IMR-90 (cell line): ENCODE measurements at regions not wholly inside any gene's neighbourhood (a gene's known extent, or its start where the extent isn't known, plus 50 kb on each side); places are given as distances from the start of the nearest gene placed in this dataset.

Source experiments
- ATAC-seq: fragments of 200-7000 bp; cut with Tn5 transposase; 2 replicates; pipeline ENCODE4 v1.9.1; 2020; ENCODE audit warnings: low read depth, mild to moderate bottlenecking, moderate library complexity
- BruUV-seq: library from RNA; stranded (reverse); fragments of 400-500 nt; replicated peaks from 2 replicates; lab custom pipeline; 2021; lab: Mats Ljungman, UMichigan
- CTCF ChIA-PET: fragments of 300-600 bp; formaldehyde crosslinking; extraction: SDS; loops from one replicate; lab custom pipeline; 2021; ENCODE audit warnings: antibody characterized with exemption; lab: Yijun Ruan, JAX
- POLR2A ChIA-PET: fragments of 300-600 bp; sonication (Branson Sonifier 250); formaldehyde crosslinking; loops from one replicate; lab custom pipeline; 2022; ENCODE audit warnings: antibody characterized with exemption; ENCODE audit not compliant: unreplicated experiment; lab: Charles Lee
- DNase-seq: peaks from one replicate; pipeline ENCODE4 v3.0.0; 2013
- H2AFZ ChIP-seq: replicated peaks from 2 replicates; pipeline ENCODE3; 2013; ENCODE audit warnings: low read length, mild to moderate bottlenecking; ENCODE audit not compliant: poor library complexity
- H2AK5ac ChIP-seq: 2 replicates; pipeline ENCODE4 v1.6.1; 2013; ENCODE audit warnings: low read depth, low read length, inconsistent platforms
- H2AK9ac ChIP-seq: replicated peaks from 2 replicates; pipeline ENCODE3; 2013; ENCODE audit warnings: mild to moderate bottlenecking, low read depth, low read length, moderate library complexity; ENCODE audit not compliant: poor library complexity
- H2BK120ac ChIP-seq: 2 replicates; pipeline ENCODE4 v1.6.1; 2013; ENCODE audit warnings: low read depth, low read length, inconsistent platforms
- H2BK15ac ChIP-seq: 3 replicates; pipeline ENCODE4 v1.6.1; 2013; ENCODE audit warnings: low read depth, low read length, inconsistent platforms
- H2BK20ac ChIP-seq: 2 replicates; pipeline ENCODE4 v1.6.1; 2013; ENCODE audit warnings: low read depth, mild to moderate bottlenecking, inconsistent platforms, low read length, moderate library complexity
- H2BK5ac ChIP-seq: 2 replicates; pipeline ENCODE4 v1.6.1; 2013; ENCODE audit warnings: mild to moderate bottlenecking, low read depth, low read length, inconsistent platforms; ENCODE audit not compliant: poor library complexity, severe bottlenecking
- H3K14ac ChIP-seq: replicated peaks from 2 replicates; pipeline ENCODE4 v1.6.1; 2013; ENCODE audit warnings: low read depth, low read length, inconsistent platforms
- H3K18ac ChIP-seq: 2 replicates; pipeline ENCODE4 v1.6.1; 2013; ENCODE audit warnings: low read depth, low read length, control low read depth
- H3K23ac ChIP-seq: 2 replicates; pipeline ENCODE4 v1.6.1; 2013; ENCODE audit warnings: low read depth, low read length, inconsistent platforms
- H3K27ac ChIP-seq: 2 replicates; pipeline ENCODE4 v1.5.1; 2013; ENCODE audit warnings: mild to moderate bottlenecking, control low read depth, low read length; ENCODE audit not compliant: insufficient read depth
- H3K27me3 ChIP-seq: 2 replicates; pipeline ENCODE4 v1.6.1; 2013; ENCODE audit warnings: low read length; ENCODE audit not compliant: control insufficient read depth, insufficient read depth
- H3K36me3 ChIP-seq: 2 replicates; pipeline ENCODE4 v1.6.1; 2013; ENCODE audit warnings: low read length, mixed read lengths; ENCODE audit not compliant: control insufficient read depth, insufficient read depth
- H3K4ac ChIP-seq: 2 replicates; pipeline ENCODE4 v1.6.1; 2013; ENCODE audit warnings: low read depth, low read length, inconsistent platforms
- H3K4me1 ChIP-seq: 2 replicates; pipeline ENCODE4 v1.6.1; 2013; ENCODE audit warnings: low read length, mixed read lengths; ENCODE audit not compliant: control insufficient read depth, insufficient read depth
- H3K4me2 ChIP-seq: 2 replicates; pipeline ENCODE4 v1.6.1; 2013; ENCODE audit warnings: low read depth, mild to moderate bottlenecking, control low read depth, low read length, moderate library complexity
- H3K4me3 ChIP-seq: 2 replicates; pipeline ENCODE4 v1.5.1; 2013; ENCODE audit warnings: low read depth, mild to moderate bottlenecking, control low read depth, low read length, moderate library complexity; ENCODE audit not compliant: insufficient read depth
- H3K56ac ChIP-seq: 2 replicates; pipeline ENCODE4 v1.6.1; 2013; ENCODE audit warnings: low read length, inconsistent platforms; ENCODE audit not compliant: insufficient read depth; ENCODE audit errors: extremely low read depth
- H3K79me1 ChIP-seq, 2 experiments: 2 replicates each; pipeline ENCODE4 v1.6.1; 2013; ENCODE audit warnings: low read length in 2 of 2, inconsistent platforms in 1 of 2, low read depth in 1 of 2
- H3K9ac ChIP-seq: 2 replicates; pipeline ENCODE4 v1.6.1; 2013; ENCODE audit warnings: low read depth, low read length, control low read depth
- H3K9me1 ChIP-seq: 2 replicates; pipeline ENCODE4 v1.6.1; 2013; ENCODE audit warnings: low read length, inconsistent platforms; ENCODE audit not compliant: insufficient read depth
- H3K9me3 ChIP-seq: 2 replicates; pipeline ENCODE4 v1.6.1; 2013; ENCODE audit warnings: low read length; ENCODE audit not compliant: control insufficient read depth, insufficient read depth
- H4K20me1 ChIP-seq: 2 replicates; pipeline ENCODE4 v1.6.1; 2013; ENCODE audit warnings: low read length, inconsistent platforms; ENCODE audit not compliant: insufficient read depth
- H4K5ac ChIP-seq: 2 replicates; pipeline ENCODE4 v1.6.1; 2013; ENCODE audit warnings: mild to moderate bottlenecking, low read depth, low read length, control low read depth
- H4K8ac ChIP-seq, 2 experiments: 2 replicates each; pipeline ENCODE4 v1.6.1; 2013; ENCODE audit warnings: low read depth in 2 of 2, low read length in 2 of 2, control low read depth in 1 of 2, inconsistent platforms in 1 of 2
- H4K91ac ChIP-seq: 2 replicates; pipeline ENCODE4 v1.6.1; 2013; ENCODE audit warnings: low read depth, low read length, inconsistent platforms; ENCODE audit not compliant: insufficient read depth
- BHLHE40 ChIP-seq: fragments of 150-350 bp; IDR thresholded peaks from 2 replicates; pipeline ENCODE4 v1.6.1; 2016; ENCODE audit warnings: mild to moderate bottlenecking, low read depth, low read length
- MXI1 ChIP-seq: IDR thresholded peaks from 2 replicates; pipeline ENCODE4 v1.6.1; 2012; ENCODE audit warnings: low read depth, mild to moderate bottlenecking, low read length, moderate library complexity, borderline replicate concordance
- RAD21 ChIP-seq: IDR thresholded peaks from 2 replicates; pipeline ENCODE4 v1.6.1; 2012; ENCODE audit warnings: low read length, improper control_type of control experiment
- WGBS, 2 experiments: methylation state at CpG; one replicate each; pipeline versions ENCODE4 v1.1.5 to v1.1.7; 2013; ENCODE audit warnings: missing lambda C conversion rate in 2 of 2; ENCODE audit not compliant: insufficient read length in 1 of 2; ENCODE audit errors: extremely low coverage in 2 of 2; 5-methylcytosine and 5-hydroxymethylcytosine counted together
- dilution Hi-C: fragments of 300-500 bp; cut with HindIII; formaldehyde crosslinking; loops from one replicate; pipeline ENCODE4 v1.14.3; 2018; ENCODE audit warnings: low sequenced_read_pairs; ENCODE audit not compliant: unreplicated experiment
- in situ Hi-C: fragments of 300-500 bp; cut with MboI; formaldehyde crosslinking; loops from 3 replicates; pipeline ENCODE4 v1.14.3; 2019; ENCODE audit warnings: low sequenced_read_pairs, inconsistent platforms, mixed read lengths
- intact Hi-C: fragments of 100-400 bp; cut with micrococcal nuclease; formaldehyde crosslinking; loops from 2 replicates; pipeline ENCODE4 v1.10.0; 2022
- TF ChIP-seq, protein P1 (sequence below): fragments of 150-350 bp; IDR thresholded peaks from 2 replicates; pipeline ENCODE4 v1.6.1; 2017; ENCODE audit warnings: mild to moderate bottlenecking, antibody characterized with exemption, low read length, low read depth

- no peak overlapping the region for H2AK5ac ChIP-seq
- ATAC-seq = no peak
- H3K4me3 ChIP-seq = no peak overlapping the region
- no peak overlapping the region for H4K91ac ChIP-seq
- H3K9ac ChIP-seq = no peak overlapping the region
- H3K23ac ChIP-seq = no peak overlapping the region; the same call in 1 of the 2 replicates
- no peak for DNase-seq
- ChIA-PET CTCF (interaction anchor here (0.6 to 1.1 kb wide), 2 partner anchors 148 to 602 kb away, joined by 3 read pairs; no protein-coding TSS in a partner anchor), POLR2A (no interaction called here)
- intact Hi-C loops = loop anchor here (2.0 kb wide), 1 partner anchor 15 kb away; no protein-coding TSS in a partner anchor
- dilution Hi-C loops = no loop called here
- no peak overlapping the region for H2AFZ ChIP-seq
- no peak overlapping the region for H2AK9ac ChIP-seq
- 0 out of 2 replicates have a peak overlapping the region, but pooled peaks have one; percentile 13 for H3K14ac ChIP-seq
- H2BK5ac ChIP-seq = no peak overlapping the region
- H3K27me3 ChIP-seq = no peaks in the 10 kb centered on the region
- H3K56ac ChIP-seq = no peak overlapping the region
- H2BK15ac ChIP-seq = no peak overlapping the region
- no peak overlapping the region for H4K5ac ChIP-seq
- no peaks in the 10 kb centered on the region for H3K36me3 ChIP-seq
- TF ChIP-seq, protein P1, sequence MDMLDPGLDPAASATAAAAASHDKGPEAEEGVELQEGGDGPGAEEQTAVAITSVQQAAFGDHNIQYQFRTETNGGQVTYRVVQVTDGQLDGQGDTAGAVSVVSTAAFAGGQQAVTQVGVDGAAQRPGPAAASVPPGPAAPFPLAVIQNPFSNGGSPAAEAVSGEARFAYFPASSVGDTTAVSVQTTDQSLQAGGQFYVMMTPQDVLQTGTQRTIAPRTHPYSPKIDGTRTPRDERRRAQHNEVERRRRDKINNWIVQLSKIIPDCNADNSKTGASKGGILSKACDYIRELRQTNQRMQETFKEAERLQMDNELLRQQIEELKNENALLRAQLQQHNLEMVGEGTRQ = no peak
- no peak for TF ChIP-seq MXI1
- TF ChIP-seq BHLHE40 = no peak
- TF ChIP-seq RAD21 = no peak
- H3K9me3 ChIP-seq = no peaks in the 10 kb centered on the region
- H3K18ac ChIP-seq = no peak overlapping the region; the same call in 1 of the 2 replicates
- in situ Hi-C loops = no loop called here
- no TSS peak for BruUV-seq
- H3K4me2 ChIP-seq = no peak overlapping the region
- H3K4me1 ChIP-seq = 0 out of 2 replicates have a peak, but pooled peaks cover 2% of the 10 kb centered on the region
- WGBS, 2 experiments = 80% methylated on average over 1 of the region's 1 CpG; no CpG with 5 or more reads in 1 of the 2 experiments
- no peaks in the 10 kb centered on the region for H3K79me1 ChIP-seq
- peak overlapping the region in 1 of 2 experiments; percentile 35; a peak in 1 of 4 replicates for H4K8ac ChIP-seq
- no peak overlapping the region for H2BK20ac ChIP-seq
- H3K4ac ChIP-seq = no peak overlapping the region
- H4K20me1 ChIP-seq = no peaks in the 10 kb centered on the region
- H3K9me1 ChIP-seq = no peaks in the 10 kb centered on the region; the same call in 1 of the 2 replicates
- H3K27ac ChIP-seq = no peak overlapping the region
- no peak overlapping the region for H2BK120ac ChIP-seq
Observed at GRCh38 chr4:177093964-177094363, 215.7 kb upstream of the NEIL3 start.
